Tibial artery (tissue), 4 donors: ENCODE measurements at regions not wholly inside any gene's neighbourhood (a gene's known extent, or its start where the extent isn't known, plus 50 kb on each side); places are given as distances from the start of the nearest gene placed in this dataset.
"Not testable (repeated sequence)": the region's sequence is repeated elsewhere in the genome, so short reads cannot be mapped to it uniquely, and the experiment has no call there.

Experiments used
- DNase-seq, 2 donors: peaks; one replicate each; pipeline ENCODE4 v3.0.0-alpha.2; 2019
- H3K27ac ChIP-seq, 2 donors: fragments of 200-600 bp; sonication (generic) in 1 of 2; 1 replicate in 1 of 2; 2 replicates in 1 of 2; pipeline ENCODE4 v1.5.1; 2018 to 2019; ENCODE audit warnings: mild to moderate bottlenecking in 1 of 2
- H3K27me3 ChIP-seq, 2 donors: fragments of 200-600 bp; sonication (generic) in 1 of 2; one replicate each; pipeline versions ENCODE4 v1.5.1 to v1.6.0; 2016 to 2019
- H3K36me3 ChIP-seq, 3 donors: fragments of 200-600 bp; sonication (generic) in 2 of 3; one replicate each; pipeline ENCODE4 v1.5.1; 2016 to 2019; ENCODE audit warnings: mild to moderate bottlenecking in 2 of 3
- H3K4me1 ChIP-seq, 4 donors: fragments of 200-600 bp; sonication (generic) in 2 of 4; 1 replicate in 3 of 4; 2 replicates in 1 of 4; pipeline ENCODE4 v1.5.1; 2016 to 2019
- H3K4me3 ChIP-seq, 2 donors: fragments of 200-600 bp; sonication (generic) in 1 of 2; 1 replicate in 1 of 2; 2 replicates in 1 of 2; pipeline ENCODE4 v1.5.1; 2018 to 2019; ENCODE audit warnings: mild to moderate bottlenecking in 2 of 2
- H3K9me3 ChIP-seq, 3 donors: fragments of 200-600 bp; sonication (generic) in 1 of 3; one replicate each; pipeline ENCODE4 v1.5.1; 2016 to 2019
- intact Hi-C: fragments of 100-400 bp; cut with DNase I; formaldehyde crosslinking; loops from one replicate; pipeline ENCODE4 v1.15.0; 2023; ENCODE audit warnings: low total_unique reads
- TF ChIP-seq, protein P1 (sequence below), 2 experiments: fragments of 200-600 bp in 1 of 2; fragments of 450-650 bp in 1 of 2; IDR thresholded peaks; one replicate each; pipeline ENCODE4 v1.5.1; 2017 to 2019; ENCODE audit warnings: antibody characterized with exemption in 2 of 2, mild to moderate bottlenecking in 1 of 2, moderate library complexity in 1 of 2

DNA sequence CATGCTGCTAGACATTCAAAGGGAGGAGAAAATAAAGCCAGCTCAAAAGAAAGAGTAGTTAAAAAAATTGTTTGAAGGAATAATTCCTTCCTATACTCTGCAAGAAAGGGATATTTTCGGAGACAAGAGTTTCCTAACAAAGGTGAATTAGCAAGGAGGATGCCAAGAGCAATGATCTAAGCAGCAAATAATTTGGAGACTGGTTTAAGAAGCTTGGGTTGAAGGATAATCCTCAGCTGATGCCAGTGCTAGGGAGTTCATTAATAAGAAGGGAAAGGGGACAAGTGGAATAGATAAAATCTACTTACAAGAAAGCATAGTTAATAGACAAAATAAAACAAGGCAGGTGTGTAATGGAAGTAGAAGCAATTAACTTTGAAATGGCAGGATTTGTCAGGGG lies 372.3 kb downstream of the NDFIP2 start:
- Histone ChIP-seq H3K4me3 (no peak overlapping the region), H3K27me3 (no peaks in the 10 kb centered on the region), H3K27ac (no peak overlapping the region), H3K9me3 (no peaks in the 10 kb centered on the region), H3K36me3 (no peaks in the 10 kb centered on the region), H3K4me1 (peaks cover 0 to 9% (median 0%) of the 10 kb centered on the region in 4 donors)
- intact Hi-C loops = no loop called here
- DNase-seq = no peak
- TF ChIP-seq, protein P1, sequence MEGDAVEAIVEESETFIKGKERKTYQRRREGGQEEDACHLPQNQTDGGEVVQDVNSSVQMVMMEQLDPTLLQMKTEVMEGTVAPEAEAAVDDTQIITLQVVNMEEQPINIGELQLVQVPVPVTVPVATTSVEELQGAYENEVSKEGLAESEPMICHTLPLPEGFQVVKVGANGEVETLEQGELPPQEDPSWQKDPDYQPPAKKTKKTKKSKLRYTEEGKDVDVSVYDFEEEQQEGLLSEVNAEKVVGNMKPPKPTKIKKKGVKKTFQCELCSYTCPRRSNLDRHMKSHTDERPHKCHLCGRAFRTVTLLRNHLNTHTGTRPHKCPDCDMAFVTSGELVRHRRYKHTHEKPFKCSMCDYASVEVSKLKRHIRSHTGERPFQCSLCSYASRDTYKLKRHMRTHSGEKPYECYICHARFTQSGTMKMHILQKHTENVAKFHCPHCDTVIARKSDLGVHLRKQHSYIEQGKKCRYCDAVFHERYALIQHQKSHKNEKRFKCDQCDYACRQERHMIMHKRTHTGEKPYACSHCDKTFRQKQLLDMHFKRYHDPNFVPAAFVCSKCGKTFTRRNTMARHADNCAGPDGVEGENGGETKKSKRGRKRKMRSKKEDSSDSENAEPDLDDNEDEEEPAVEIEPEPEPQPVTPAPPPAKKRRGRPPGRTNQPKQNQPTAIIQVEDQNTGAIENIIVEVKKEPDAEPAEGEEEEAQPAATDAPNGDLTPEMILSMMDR (IDR thresholded peaks at IDR 0.05) = no peak

DNA sequence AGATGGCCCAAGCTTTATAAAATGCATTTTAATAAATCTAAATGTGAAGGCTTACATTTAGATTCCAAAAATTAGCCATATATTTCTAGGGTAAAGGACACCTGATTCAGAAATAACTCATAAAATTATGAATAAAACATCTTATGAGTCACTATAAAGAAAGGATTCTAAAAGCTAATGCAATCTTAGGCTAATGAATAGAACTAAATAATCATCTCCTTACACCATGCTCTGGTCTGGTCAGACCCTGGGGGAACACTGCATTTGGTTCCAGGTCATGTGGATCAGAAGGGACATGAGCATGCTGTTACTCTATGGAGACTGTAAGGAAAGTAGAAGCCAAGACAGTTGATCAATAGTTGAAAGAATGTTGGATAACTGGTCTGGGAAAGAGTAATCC lies 370.4 kb downstream of the NDFIP2 start:
- intact Hi-C loops = no loop called here
- TF ChIP-seq, protein P1 (IDR thresholded peaks at IDR 0.05) = no peak
- Histone ChIP-seq H3K27ac (no peak overlapping the region), H3K4me1 (peaks cover 0 to 13% (median 0%) of the 10 kb centered on the region in 4 donors), H3K36me3 (no peaks in the 10 kb centered on the region), H3K4me3 (no peak overlapping the region), H3K27me3 (no peaks in the 10 kb centered on the region), H3K9me3 (no peaks in the 10 kb centered on the region)
- DNase-seq = no peak

DNA sequence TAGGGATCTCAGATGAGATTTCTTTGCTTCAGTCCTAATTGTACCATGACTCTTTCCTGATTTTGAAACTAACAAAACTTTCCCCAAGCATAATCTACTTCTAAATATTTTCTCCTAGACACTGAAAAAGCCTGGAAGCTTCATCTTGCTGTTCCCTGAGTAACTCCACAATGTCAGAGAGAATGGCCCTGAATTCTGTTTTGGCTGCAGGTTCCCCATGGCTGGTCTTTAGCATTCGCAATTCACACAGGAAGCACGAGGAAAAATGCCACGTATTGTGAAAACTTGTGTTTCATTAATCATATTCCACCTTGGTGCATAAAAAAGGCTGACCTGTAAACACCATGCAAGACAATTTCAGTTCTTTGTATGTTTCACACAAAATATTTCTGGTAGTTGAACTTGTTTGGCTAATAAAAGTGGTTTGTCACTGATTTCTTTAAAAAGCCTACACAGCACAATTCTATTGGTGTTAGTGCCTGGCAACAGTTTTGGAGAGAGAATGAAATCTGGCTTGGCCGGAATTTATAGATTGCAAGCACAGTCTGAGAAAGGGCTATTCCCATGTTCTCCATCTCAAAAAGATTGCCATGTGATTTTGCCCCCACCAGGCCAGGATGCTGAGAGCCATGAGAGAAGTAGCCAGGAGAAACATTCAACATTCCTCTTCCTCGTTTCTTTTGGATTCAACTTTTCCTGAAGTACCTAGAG lies 367.1 kb downstream of the NDFIP2 start:
- Histone ChIP-seq H3K36me3 (no peaks in the 10 kb centered on the region), H3K27ac (no peak overlapping the region), H3K4me3 (no peak overlapping the region), H3K9me3 (no peaks in the 10 kb centered on the region), H3K4me1 (peaks cover 0 to 13% (median 0%) of the 10 kb centered on the region in 4 donors), H3K27me3 (no peaks in the 10 kb centered on the region)
- DNase-seq = no peak
- TF ChIP-seq, protein P1 (IDR thresholded peaks at IDR 0.05) = no peak
- intact Hi-C loops = no loop called here

DNA sequence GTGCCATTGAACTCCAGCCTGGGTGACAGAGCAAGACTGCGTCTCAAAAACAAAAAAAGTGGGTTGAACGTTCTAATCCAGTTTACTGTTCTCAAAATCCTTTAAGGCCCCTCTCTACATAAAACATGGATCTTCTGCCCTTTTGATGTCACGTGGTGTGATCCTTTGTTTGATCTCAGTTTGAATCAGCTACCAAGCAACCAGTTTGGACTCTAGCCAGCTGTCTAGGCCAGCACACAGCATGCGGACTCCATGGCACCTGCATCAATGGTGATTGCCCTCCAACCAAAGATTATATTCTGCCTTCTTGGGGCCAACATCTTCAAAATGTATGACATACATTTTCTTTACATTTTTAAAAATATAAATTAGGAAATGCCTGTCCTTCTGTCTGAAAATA lies 365.4 kb downstream of the NDFIP2 start:
- intact Hi-C loops = no loop called here
- TF ChIP-seq, protein P1 (IDR thresholded peaks at IDR 0.05) = no peak

DNA sequence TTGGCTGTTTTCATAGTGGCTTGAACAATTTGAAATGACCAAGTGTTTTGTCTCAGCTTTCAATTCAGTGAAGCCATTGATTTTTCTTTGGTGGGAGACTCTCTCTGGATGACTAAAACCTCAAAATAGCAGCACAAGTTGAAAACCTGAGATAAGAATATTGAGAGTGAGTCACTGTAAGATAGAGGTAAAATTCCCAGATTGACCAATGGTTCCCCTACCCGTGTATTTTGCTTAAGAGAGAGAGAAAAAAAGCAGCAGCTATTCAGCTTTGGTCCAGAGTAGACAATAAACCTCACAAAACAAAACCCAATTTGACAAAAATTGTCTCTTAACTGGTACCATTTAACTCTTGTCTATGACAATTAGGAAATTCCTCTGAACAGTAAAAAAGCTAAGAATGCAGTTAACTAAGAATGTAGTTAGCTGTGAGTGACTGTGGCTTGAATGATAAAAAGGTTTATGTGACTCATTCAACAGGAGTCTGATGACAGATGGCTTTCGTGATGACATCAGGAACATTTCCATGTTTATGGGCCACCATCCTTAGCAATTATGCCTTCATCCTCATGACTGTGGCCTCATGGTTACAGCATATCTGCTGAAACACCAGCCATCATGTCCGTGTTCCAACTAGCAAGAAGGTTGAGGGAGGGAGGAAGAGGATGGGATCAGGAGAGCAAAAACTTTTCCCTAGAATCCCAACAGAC lies 356.9 kb downstream of the NDFIP2 start:
- no peak for DNase-seq
- TF ChIP-seq, protein P1 (IDR thresholded peaks at IDR 0.05) = no peak
- intact Hi-C loops = no loop called here
- Histone ChIP-seq H3K4me1 (no peaks in the 10 kb centered on the region), H3K4me3 (no peak overlapping the region), H3K27ac (no peak overlapping the region), H3K36me3 (no peaks in the 10 kb centered on the region), H3K9me3 (no peaks in the 10 kb centered on the region), H3K27me3 (no peaks in the 10 kb centered on the region)

More for the DNA sequence above, 365.4 kb downstream of the NDFIP2 start:
- no peaks in the 10 kb centered on the region for H3K27me3 ChIP-seq
- no peaks in the 10 kb centered on the region for H3K36me3 ChIP-seq
- peaks cover 0 to 13% (median 0%) of the 10 kb centered on the region in 4 donors for H3K4me1 ChIP-seq
- no peak overlapping the region for H3K27ac ChIP-seq
- no peak overlapping the region for H3K4me3 ChIP-seq
- no peaks in the 10 kb centered on the region for H3K9me3 ChIP-seq
- DNase-seq = no peak

DNA sequence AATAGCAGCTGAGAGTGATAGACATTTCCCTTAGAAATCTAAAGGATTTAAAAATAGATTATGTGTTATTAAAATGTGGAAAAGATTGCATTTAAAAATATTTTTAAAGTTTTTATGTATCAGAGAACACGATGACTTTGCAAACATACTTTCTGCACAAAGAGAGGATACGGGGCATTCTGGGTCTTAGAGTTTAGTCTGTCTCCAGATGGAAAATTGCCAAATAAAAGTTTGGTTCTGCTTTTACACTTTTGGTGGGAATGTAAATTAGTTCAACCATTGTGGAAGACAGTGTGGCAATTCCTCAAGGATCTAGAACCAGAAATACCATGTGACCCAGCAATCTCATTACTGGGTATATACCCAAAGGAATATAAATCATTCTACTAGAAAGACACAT lies 355.2 kb downstream of the NDFIP2 start:
- H3K27ac ChIP-seq, H3K27me3 ChIP-seq, H3K4me3 ChIP-seq, H3K9me3 ChIP-seq, H3K4me1 ChIP-seq, H3K36me3 ChIP-seq, intact Hi-C loops, DNase-seq: not testable (repeated sequence)
